Neural cell (in vitro differentiated cells): ENCODE measurements at regions not wholly inside any gene's neighbourhood (a gene's known extent, or its start where the extent isn't known, plus 50 kb on each side); places are given as distances from the start of the nearest gene placed in this dataset.

Experiments used
- MXI1 ChIP-seq: fragments of 450-650 bp; conservative IDR thresholded peaks from 2 replicates; pipeline ENCODE4 v1.6.1; 2014; ENCODE audit warnings: antibody characterized with exemption, mild to moderate bottlenecking; ENCODE audit not compliant: poor library complexity, severe bottlenecking
- POLR2AphosphoS5 ChIP-seq: IDR thresholded peaks from 2 replicates; pipeline ENCODE4 v1.6.1; 2012
- RAD21 ChIP-seq: fragments of 450-650 bp; conservative IDR thresholded peaks from 2 replicates; pipeline ENCODE4 v1.6.1; 2014; ENCODE audit warnings: antibody characterized with exemption, mild to moderate bottlenecking, moderate library complexity
- SMC3 ChIP-seq: fragments of 450-650 bp; conservative IDR thresholded peaks from 2 replicates; pipeline ENCODE4 v1.6.1; 2014; ENCODE audit warnings: antibody characterized with exemption, mild to moderate bottlenecking, moderate library complexity; ENCODE audit not compliant: poor library complexity
- TAF1 ChIP-seq: IDR thresholded peaks from 2 replicates; pipeline ENCODE4 v1.6.1; 2012; ENCODE audit warnings: low read depth
- TF ChIP-seq, protein P1 (sequence below): fragments of 450-650 bp; IDR thresholded peaks from 2 replicates; pipeline ENCODE4 v1.5.1; 2014; ENCODE audit warnings: antibody characterized with exemption, mild to moderate bottlenecking, moderate library complexity; ENCODE audit not compliant: poor library complexity, severe bottlenecking
- TF ChIP-seq, protein P2 (sequence below): IDR thresholded peaks from 2 replicates; pipeline ENCODE4 v1.6.1; 2012; ENCODE audit warnings: borderline replicate concordance

DNA sequence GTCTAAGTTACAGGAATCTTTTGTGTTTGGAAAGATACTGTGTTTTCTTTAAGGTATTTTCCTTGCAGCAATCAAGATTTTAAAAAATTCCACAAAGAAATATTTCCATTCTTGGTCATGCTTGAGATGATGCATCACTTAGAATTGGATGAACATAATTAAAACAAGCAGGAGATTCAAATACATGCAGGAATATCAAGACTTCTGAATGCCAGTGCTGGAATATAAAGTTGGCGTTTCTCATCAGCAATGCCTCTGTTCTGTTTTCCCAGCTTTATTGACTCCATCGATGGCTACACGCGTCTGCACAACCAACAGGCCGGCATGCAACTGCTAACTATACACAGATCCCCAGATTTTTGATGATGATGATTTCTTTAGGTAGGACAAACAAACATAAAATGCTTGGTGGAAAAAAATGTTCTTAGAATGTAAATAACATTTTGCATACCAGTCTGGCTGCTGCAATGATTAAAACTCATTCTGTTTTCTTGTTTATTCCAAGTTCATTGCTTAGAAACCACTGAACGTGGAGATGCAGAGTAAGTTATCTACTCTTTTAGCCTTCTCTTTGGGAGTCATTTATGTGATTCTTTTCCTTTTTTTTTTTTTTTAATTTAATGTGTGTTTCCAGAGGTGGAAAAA, 91.3 kb upstream of the FAM171A1 start:
- TF ChIP-seq POLR2AphosphoS5 (no peak), TAF1 (no peak), SMC3 (no peak), RAD21 (no peak), MXI1 (no peak)
- TF ChIP-seq, protein P1, sequence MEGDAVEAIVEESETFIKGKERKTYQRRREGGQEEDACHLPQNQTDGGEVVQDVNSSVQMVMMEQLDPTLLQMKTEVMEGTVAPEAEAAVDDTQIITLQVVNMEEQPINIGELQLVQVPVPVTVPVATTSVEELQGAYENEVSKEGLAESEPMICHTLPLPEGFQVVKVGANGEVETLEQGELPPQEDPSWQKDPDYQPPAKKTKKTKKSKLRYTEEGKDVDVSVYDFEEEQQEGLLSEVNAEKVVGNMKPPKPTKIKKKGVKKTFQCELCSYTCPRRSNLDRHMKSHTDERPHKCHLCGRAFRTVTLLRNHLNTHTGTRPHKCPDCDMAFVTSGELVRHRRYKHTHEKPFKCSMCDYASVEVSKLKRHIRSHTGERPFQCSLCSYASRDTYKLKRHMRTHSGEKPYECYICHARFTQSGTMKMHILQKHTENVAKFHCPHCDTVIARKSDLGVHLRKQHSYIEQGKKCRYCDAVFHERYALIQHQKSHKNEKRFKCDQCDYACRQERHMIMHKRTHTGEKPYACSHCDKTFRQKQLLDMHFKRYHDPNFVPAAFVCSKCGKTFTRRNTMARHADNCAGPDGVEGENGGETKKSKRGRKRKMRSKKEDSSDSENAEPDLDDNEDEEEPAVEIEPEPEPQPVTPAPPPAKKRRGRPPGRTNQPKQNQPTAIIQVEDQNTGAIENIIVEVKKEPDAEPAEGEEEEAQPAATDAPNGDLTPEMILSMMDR, result no peak
- TF ChIP-seq, protein P2, sequence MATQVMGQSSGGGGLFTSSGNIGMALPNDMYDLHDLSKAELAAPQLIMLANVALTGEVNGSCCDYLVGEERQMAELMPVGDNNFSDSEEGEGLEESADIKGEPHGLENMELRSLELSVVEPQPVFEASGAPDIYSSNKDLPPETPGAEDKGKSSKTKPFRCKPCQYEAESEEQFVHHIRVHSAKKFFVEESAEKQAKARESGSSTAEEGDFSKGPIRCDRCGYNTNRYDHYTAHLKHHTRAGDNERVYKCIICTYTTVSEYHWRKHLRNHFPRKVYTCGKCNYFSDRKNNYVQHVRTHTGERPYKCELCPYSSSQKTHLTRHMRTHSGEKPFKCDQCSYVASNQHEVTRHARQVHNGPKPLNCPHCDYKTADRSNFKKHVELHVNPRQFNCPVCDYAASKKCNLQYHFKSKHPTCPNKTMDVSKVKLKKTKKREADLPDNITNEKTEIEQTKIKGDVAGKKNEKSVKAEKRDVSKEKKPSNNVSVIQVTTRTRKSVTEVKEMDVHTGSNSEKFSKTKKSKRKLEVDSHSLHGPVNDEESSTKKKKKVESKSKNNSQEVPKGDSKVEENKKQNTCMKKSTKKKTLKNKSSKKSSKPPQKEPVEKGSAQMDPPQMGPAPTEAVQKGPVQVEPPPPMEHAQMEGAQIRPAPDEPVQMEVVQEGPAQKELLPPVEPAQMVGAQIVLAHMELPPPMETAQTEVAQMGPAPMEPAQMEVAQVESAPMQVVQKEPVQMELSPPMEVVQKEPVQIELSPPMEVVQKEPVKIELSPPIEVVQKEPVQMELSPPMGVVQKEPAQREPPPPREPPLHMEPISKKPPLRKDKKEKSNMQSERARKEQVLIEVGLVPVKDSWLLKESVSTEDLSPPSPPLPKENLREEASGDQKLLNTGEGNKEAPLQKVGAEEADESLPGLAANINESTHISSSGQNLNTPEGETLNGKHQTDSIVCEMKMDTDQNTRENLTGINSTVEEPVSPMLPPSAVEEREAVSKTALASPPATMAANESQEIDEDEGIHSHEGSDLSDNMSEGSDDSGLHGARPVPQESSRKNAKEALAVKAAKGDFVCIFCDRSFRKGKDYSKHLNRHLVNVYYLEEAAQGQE, result no peak
